K562 (cell line): ENCODE measurements at regions not wholly inside any gene's neighbourhood (a gene's known extent, or its start where the extent isn't known, plus 50 kb on each side); places are given as distances from the start of the nearest gene placed in this dataset.

Experiments used
- ATAC-seq: fragments of 200-7000 bp; cut with Tn5 transposase; 3 replicates; pipeline ENCODE4 v1.9.1; 2020; ENCODE audit warnings: moderate library complexity
- BruUV-seq: library from RNA; stranded (reverse); fragments of 400-500 nt; replicated peaks from 2 replicates; lab custom pipeline; 2021; lab: Mats Ljungman, UMichigan
- CTCF ChIA-PET: fragments of 300-600 bp; formaldehyde crosslinking; extraction: SDS; loops from one replicate; lab custom pipeline; 2021; ENCODE audit warnings: low intra/inter-chr PET ratio; lab: Yijun Ruan, JAX
- POLR2A ChIA-PET: fragments of 300-600, 350-650 bp; sonication (Branson Sonifier 250); formaldehyde crosslinking; extraction: SDS; loops from one replicate; lab custom pipeline; 2021; ENCODE audit warnings: antibody characterized with exemption, inconsistent platforms; lab: Yijun Ruan, JAX
- DNase-seq, 4 experiments: peaks; one replicate each; pipeline versions ENCODE4 v3.0.0 to v3.0.0-alpha.2; 2011 to 2018; ENCODE audit warnings: low spot score in 3 of 4, mixed read lengths in 3 of 4; ENCODE audit errors: extremely low read depth in 1 of 4
- FAIRE-seq: peaks from 2 replicates; lab custom pipeline; 2011; peaks lifted over from hg19 to GRCh38; lab: Jason Lieb, UNC
- H2AFZ ChIP-seq: 2 replicates; pipeline ENCODE4 v1.6.0; 2011; ENCODE audit warnings: low read depth, low read length, control low read depth, inconsistent platforms
- H3K27ac ChIP-seq: fragments of 200-600 bp; 3 replicates; pipeline ENCODE4 v1.8.0; 2011; ENCODE audit warnings: low read depth, mild to moderate bottlenecking, control low read depth, inconsistent platforms, low read length, moderate library complexity, mixed read lengths; ENCODE audit errors: extremely low read depth
- H3K27me3 ChIP-seq, 2 experiments: fragments of 300-600 bp in 1 of 2; 2 replicates in 1 of 2; 3 replicates in 1 of 2; pipeline versions ENCODE4 v1.6.0 to v1.8.0; 2011; ENCODE audit warnings: inconsistent platforms in 2 of 2, low read length in 2 of 2, mild to moderate bottlenecking in 1 of 2, mixed read lengths in 1 of 2, moderate library complexity in 1 of 2; ENCODE audit not compliant: control insufficient read depth in 2 of 2, insufficient read depth in 2 of 2
- H3K36me3 ChIP-seq: fragments of 300-600 bp; 3 replicates; pipeline ENCODE4 v1.8.0; 2011; ENCODE audit warnings: mild to moderate bottlenecking, low read length, inconsistent platforms; ENCODE audit not compliant: control insufficient read depth, insufficient read depth
- H3K4me1 ChIP-seq, 2 experiments: fragments of 200-600 bp in 1 of 2; replicated peaks in 1 of 2; 2 replicates in 1 of 2; 3 replicates in 1 of 2; pipeline versions ENCODE4 v1.5.1 to v1.8.0; 2011; ENCODE audit warnings: inconsistent platforms in 2 of 2, low read length in 2 of 2, mild to moderate bottlenecking in 1 of 2, mixed read lengths in 1 of 2, moderate library complexity in 1 of 2; ENCODE audit not compliant: control insufficient read depth in 2 of 2, insufficient read depth in 2 of 2
- H3K4me2 ChIP-seq: 2 replicates; pipeline ENCODE4 v1.6.1; 2011; ENCODE audit warnings: low read length, control low read depth, inconsistent platforms, mixed read lengths; ENCODE audit not compliant: insufficient read depth
- H3K4me3 ChIP-seq: fragments of 200-600 bp; sonication (generic), shearing (Covaris generic); 2 replicates; pipeline ENCODE4 v1.5.1; 2016; ENCODE audit warnings: control low read depth, inconsistent platforms
- H3K79me2 ChIP-seq: fragments of 200-600 bp; 3 replicates; pipeline ENCODE4 v1.8.0; 2011; ENCODE audit warnings: low read length, inconsistent platforms; ENCODE audit not compliant: control insufficient read depth, insufficient read depth
- H3K9ac ChIP-seq, 2 experiments: 2 replicates each; pipeline versions ENCODE4 v1.6.0 to v1.6.1; 2011; ENCODE audit warnings: low read depth in 2 of 2, low read length in 2 of 2, control low read depth in 1 of 2, inconsistent platforms in 1 of 2, mild to moderate bottlenecking in 1 of 2, mixed read lengths in 1 of 2; ENCODE audit not compliant: insufficient read depth in 1 of 2
- H3K9me1 ChIP-seq: one replicate; pipeline ENCODE4 v1.6.0; 2011; ENCODE audit warnings: inconsistent platforms, mild to moderate bottlenecking, low read length, moderate library complexity; ENCODE audit not compliant: control insufficient read depth, insufficient read depth
- H3K9me3 ChIP-seq: replicated peaks from 2 replicates; pipeline ENCODE4 v1.5.1; 2011; ENCODE audit warnings: low read depth, low read length, inconsistent platforms; ENCODE audit not compliant: control insufficient read depth, insufficient read depth
- H4K20me1 ChIP-seq: replicated peaks from 2 replicates; pipeline ENCODE4 v1.6.1; 2011; ENCODE audit warnings: low read length, inconsistent platforms, mixed read lengths; ENCODE audit not compliant: control insufficient read depth, insufficient read depth
- BDP1 ChIP-seq: IDR thresholded peaks from 3 replicates; pipeline ENCODE4 v1.6.1; 2011; ENCODE audit not compliant: insufficient read length, insufficient read depth
- CEBPB ChIP-seq: fragments of 450-650 bp; IDR thresholded peaks from 2 replicates; pipeline ENCODE4 v1.6.1; 2016; ENCODE audit warnings: missing genetic modification characterization, missing compliant biosample characterization
- IRF9 ChIP-seq: fragments of 450-650 bp; IDR thresholded peaks from 2 replicates; pipeline ENCODE4 v1.6.1; 2016; ENCODE audit warnings: missing biosample characterization, missing genetic modification characterization
- LARP7 ChIP-seq: fragments of 450-650 bp; IDR thresholded peaks from 2 replicates; pipeline ENCODE4 v1.6.1; 2016
- PHB ChIP-seq: fragments of 250-450 bp; sonication (Bioruptor Pico); IDR thresholded peaks from 2 replicates; pipeline ENCODE4 v1.5.0; 2021
- RBM15 ChIP-seq: fragments of 200-400 bp; formaldehyde crosslinking; IDR thresholded peaks from 2 replicates; pipeline ENCODE4 v1.6.1; 2018; ENCODE audit warnings: mild to moderate bottlenecking, low read length, moderate library complexity; ENCODE audit not compliant: insufficient read depth
- RBM34 ChIP-seq: fragments of 200-400 bp; formaldehyde crosslinking; IDR thresholded peaks from 2 replicates; pipeline ENCODE4 v1.6.1; 2018; ENCODE audit warnings: low read length, borderline replicate concordance; ENCODE audit not compliant: insufficient read depth
- SMAD3 ChIP-seq: fragments of 450-650 bp; formaldehyde crosslinking; conservative IDR thresholded peaks from 2 replicates; pipeline ENCODE4 v1.4.0; 2020; ENCODE audit warnings: mild to moderate bottlenecking
- STAT5B ChIP-seq: fragments of 250-450 bp; sonication (Bioruptor Pico); IDR thresholded peaks from 2 replicates; pipeline ENCODE4 v1.8.0; 2021; ENCODE audit warnings: mild to moderate bottlenecking, inconsistent platforms
- XRCC3 ChIP-seq: fragments of 450-650 bp; IDR thresholded peaks from 2 replicates; pipeline ENCODE4 v1.6.1; 2017; ENCODE audit warnings: mild to moderate bottlenecking, moderate library complexity
- ZNF146 ChIP-seq: IDR thresholded peaks from one replicate; pipeline ENCODE4 v1.6.1; 2018; ENCODE audit warnings: missing compliant biosample characterization; ENCODE audit not compliant: unreplicated experiment
- WGBS: fragments of 100-300 bp; shearing (Covaris generic); methylation state at CpG from one replicate; pipeline ENCODE4 v1.1.6; 2016; ENCODE audit warnings: low coverage, mixed read lengths; ENCODE audit not compliant: insufficient coverage; ENCODE audit errors: missing lambda C conversion rate; 5-methylcytosine and 5-hydroxymethylcytosine counted together
- in situ Hi-C: fragments of 300-500 bp; cut with MboI; formaldehyde crosslinking; loops from 4 replicates; pipeline ENCODE4 v1.15.0; 2018; ENCODE audit warnings: inconsistent platforms, mixed read lengths
- intact Hi-C: fragments of 100-400 bp; cut with micrococcal nuclease; formaldehyde crosslinking; loops from 2 replicates; pipeline ENCODE4 v1.14.2; 2022
- TF ChIP-seq, protein P1 (sequence below): fragments of 250-450 bp; sonication (Bioruptor Pico); IDR thresholded peaks from 2 replicates; pipeline ENCODE4 v1.5.0; 2020; ENCODE audit warnings: mild to moderate bottlenecking, borderline replicate concordance

DNA sequence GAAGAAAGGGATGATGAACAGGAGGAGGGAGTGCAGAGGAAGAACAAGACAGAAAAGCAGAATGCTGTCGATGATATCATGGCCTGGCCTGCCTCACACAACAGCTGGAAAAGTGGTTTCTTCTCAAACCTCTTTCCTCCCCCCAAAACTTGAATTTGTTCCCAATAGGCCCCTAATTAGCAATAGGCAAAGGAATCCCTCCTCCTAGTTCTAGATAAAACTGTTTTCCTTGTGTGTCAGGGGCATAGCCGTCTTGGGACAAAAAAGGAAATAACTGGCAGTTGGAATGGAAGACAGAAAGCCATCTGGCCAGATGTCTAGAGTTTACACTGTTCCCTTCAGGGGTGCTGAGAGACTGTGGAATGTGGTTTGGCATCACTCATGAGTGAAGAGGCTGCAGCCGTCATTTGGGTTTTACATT, 177.8 kb upstream of the C1QTNF7 start (continued):
- TF ChIP-seq XRCC3 (no peak), RBM34 (no peak), STAT5B (CRISPR knock-in tag) (no peak), CEBPB (tag) (no peak), ZNF146 (CRISPR knock-in tag) (no peak), PHB (CRISPR knock-in tag) (no peak)
- TF ChIP-seq, protein P1, sequence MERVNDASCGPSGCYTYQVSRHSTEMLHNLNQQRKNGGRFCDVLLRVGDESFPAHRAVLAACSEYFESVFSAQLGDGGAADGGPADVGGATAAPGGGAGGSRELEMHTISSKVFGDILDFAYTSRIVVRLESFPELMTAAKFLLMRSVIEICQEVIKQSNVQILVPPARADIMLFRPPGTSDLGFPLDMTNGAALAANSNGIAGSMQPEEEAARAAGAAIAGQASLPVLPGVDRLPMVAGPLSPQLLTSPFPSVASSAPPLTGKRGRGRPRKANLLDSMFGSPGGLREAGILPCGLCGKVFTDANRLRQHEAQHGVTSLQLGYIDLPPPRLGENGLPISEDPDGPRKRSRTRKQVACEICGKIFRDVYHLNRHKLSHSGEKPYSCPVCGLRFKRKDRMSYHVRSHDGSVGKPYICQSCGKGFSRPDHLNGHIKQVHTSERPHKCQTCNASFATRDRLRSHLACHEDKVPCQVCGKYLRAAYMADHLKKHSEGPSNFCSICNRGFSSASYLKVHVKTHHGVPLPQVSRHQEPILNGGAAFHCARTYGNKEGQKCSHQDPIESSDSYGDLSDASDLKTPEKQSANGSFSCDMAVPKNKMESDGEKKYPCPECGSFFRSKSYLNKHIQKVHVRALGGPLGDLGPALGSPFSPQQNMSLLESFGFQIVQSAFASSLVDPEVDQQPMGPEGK (CRISPR knock-in tag): no peak

DNA sequence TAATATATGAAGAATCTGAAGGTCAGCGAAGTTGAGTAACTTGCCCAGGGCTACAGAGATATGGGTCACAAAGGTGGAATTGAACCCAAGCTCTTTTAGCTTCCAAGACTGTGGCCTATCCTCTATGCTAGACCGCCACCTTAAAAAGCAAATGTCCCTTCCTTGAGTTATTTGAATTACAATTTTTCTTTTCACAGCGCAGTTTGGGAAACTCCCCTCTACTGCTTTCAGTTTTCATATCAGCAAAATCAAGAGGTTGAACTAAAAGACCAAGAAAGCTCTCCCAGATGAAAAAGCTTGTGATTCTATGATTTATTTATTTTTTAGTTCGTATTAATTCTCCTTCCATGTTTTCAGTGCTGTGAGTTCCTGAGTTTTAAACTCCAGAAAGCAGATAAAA, 174.5 kb upstream of the C1QTNF7 start:
- intact Hi-C loops (no loop called here), in situ Hi-C loops (no loop called here)
- ChIA-PET POLR2A (interaction anchor here (1.5 kb wide), 1 partner anchor 9 kb away, joined by 3 read pairs; no protein-coding TSS in a partner anchor), CTCF (no interaction called here)
- Histone ChIP-seq H3K9ac (no peak overlapping the region), H3K27me3 (no peaks in the 10 kb centered on the region), H3K36me3 (no peaks in the 10 kb centered on the region), H3K9me1 (no peaks in the 10 kb centered on the region), H3K79me2 (no peaks in the 10 kb centered on the region), H2AFZ (no peak overlapping the region), H3K27ac (no peak overlapping the region), H4K20me1 (no peaks in the 10 kb centered on the region), H3K9me3 (no peaks in the 10 kb centered on the region), H3K4me3 (no peak overlapping the region), H3K4me2 (no peak overlapping the region), H3K4me1 (no peaks in the 10 kb centered on the region)
- TF ChIP-seq IRF9 (tag) (no peak), SMAD3 (CRISPR knock-in tag) (no peak), RBM15 (no peak), BDP1 (no peak), LARP7 (no peak)
- no TSS peak for BruUV-seq
- FAIRE-seq (no peak), DNase-seq (no peak), ATAC-seq (no peak)
- WGBS: 0% methylated on average over 4 of the region's 4 CpGs
